IMR-90 (cell line): ENCODE measurements at regions not wholly inside any gene's neighbourhood (a gene's known extent, or its start where the extent isn't known, plus 50 kb on each side); places are given as distances from the start of the nearest gene placed in this dataset.

Source experiments
- ATAC-seq: fragments of 200-7000 bp; cut with Tn5 transposase; 2 replicates; pipeline ENCODE4 v1.9.1; 2020; ENCODE audit warnings: low read depth, mild to moderate bottlenecking, moderate library complexity
- BruUV-seq: library from RNA; stranded (reverse); fragments of 400-500 nt; replicated peaks from 2 replicates; lab custom pipeline; 2021; lab: Mats Ljungman, UMichigan
- CTCF ChIA-PET: fragments of 300-600 bp; formaldehyde crosslinking; extraction: SDS; loops from one replicate; lab custom pipeline; 2021; ENCODE audit warnings: antibody characterized with exemption; lab: Yijun Ruan, JAX
- POLR2A ChIA-PET: fragments of 300-600 bp; sonication (Branson Sonifier 250); formaldehyde crosslinking; loops from one replicate; lab custom pipeline; 2022; ENCODE audit warnings: antibody characterized with exemption; ENCODE audit not compliant: unreplicated experiment; lab: Charles Lee
- DNase-seq: peaks from one replicate; pipeline ENCODE4 v3.0.0; 2013
- H2AFZ ChIP-seq: replicated peaks from 2 replicates; pipeline ENCODE3; 2013; ENCODE audit warnings: low read length, mild to moderate bottlenecking; ENCODE audit not compliant: poor library complexity
- H2AK5ac ChIP-seq: 2 replicates; pipeline ENCODE4 v1.6.1; 2013; ENCODE audit warnings: low read depth, low read length, inconsistent platforms
- H2AK9ac ChIP-seq: replicated peaks from 2 replicates; pipeline ENCODE3; 2013; ENCODE audit warnings: mild to moderate bottlenecking, low read depth, low read length, moderate library complexity; ENCODE audit not compliant: poor library complexity
- H2BK120ac ChIP-seq: 2 replicates; pipeline ENCODE4 v1.6.1; 2013; ENCODE audit warnings: low read depth, low read length, inconsistent platforms
- H2BK15ac ChIP-seq: 3 replicates; pipeline ENCODE4 v1.6.1; 2013; ENCODE audit warnings: low read depth, low read length, inconsistent platforms
- H2BK20ac ChIP-seq: 2 replicates; pipeline ENCODE4 v1.6.1; 2013; ENCODE audit warnings: low read depth, mild to moderate bottlenecking, inconsistent platforms, low read length, moderate library complexity
- H2BK5ac ChIP-seq: 2 replicates; pipeline ENCODE4 v1.6.1; 2013; ENCODE audit warnings: mild to moderate bottlenecking, low read depth, low read length, inconsistent platforms; ENCODE audit not compliant: poor library complexity, severe bottlenecking
- H3K14ac ChIP-seq: replicated peaks from 2 replicates; pipeline ENCODE4 v1.6.1; 2013; ENCODE audit warnings: low read depth, low read length, inconsistent platforms
- H3K18ac ChIP-seq: 2 replicates; pipeline ENCODE4 v1.6.1; 2013; ENCODE audit warnings: low read depth, low read length, control low read depth
- H3K23ac ChIP-seq: 2 replicates; pipeline ENCODE4 v1.6.1; 2013; ENCODE audit warnings: low read depth, low read length, inconsistent platforms
- H3K27ac ChIP-seq: 2 replicates; pipeline ENCODE4 v1.5.1; 2013; ENCODE audit warnings: mild to moderate bottlenecking, control low read depth, low read length; ENCODE audit not compliant: insufficient read depth
- H3K27me3 ChIP-seq: 2 replicates; pipeline ENCODE4 v1.6.1; 2013; ENCODE audit warnings: low read length; ENCODE audit not compliant: control insufficient read depth, insufficient read depth
- H3K36me3 ChIP-seq: 2 replicates; pipeline ENCODE4 v1.6.1; 2013; ENCODE audit warnings: low read length, mixed read lengths; ENCODE audit not compliant: control insufficient read depth, insufficient read depth
- H3K4ac ChIP-seq: 2 replicates; pipeline ENCODE4 v1.6.1; 2013; ENCODE audit warnings: low read depth, low read length, inconsistent platforms
- H3K4me1 ChIP-seq: 2 replicates; pipeline ENCODE4 v1.6.1; 2013; ENCODE audit warnings: low read length, mixed read lengths; ENCODE audit not compliant: control insufficient read depth, insufficient read depth
- H3K4me2 ChIP-seq: 2 replicates; pipeline ENCODE4 v1.6.1; 2013; ENCODE audit warnings: low read depth, mild to moderate bottlenecking, control low read depth, low read length, moderate library complexity
- H3K4me3 ChIP-seq: 2 replicates; pipeline ENCODE4 v1.5.1; 2013; ENCODE audit warnings: low read depth, mild to moderate bottlenecking, control low read depth, low read length, moderate library complexity; ENCODE audit not compliant: insufficient read depth
- H3K56ac ChIP-seq: 2 replicates; pipeline ENCODE4 v1.6.1; 2013; ENCODE audit warnings: low read length, inconsistent platforms; ENCODE audit not compliant: insufficient read depth; ENCODE audit errors: extremely low read depth
- H3K79me1 ChIP-seq, 2 experiments: 2 replicates each; pipeline ENCODE4 v1.6.1; 2013; ENCODE audit warnings: low read length in 2 of 2, inconsistent platforms in 1 of 2, low read depth in 1 of 2
- H3K9ac ChIP-seq: 2 replicates; pipeline ENCODE4 v1.6.1; 2013; ENCODE audit warnings: low read depth, low read length, control low read depth
- H3K9me1 ChIP-seq: 2 replicates; pipeline ENCODE4 v1.6.1; 2013; ENCODE audit warnings: low read length, inconsistent platforms; ENCODE audit not compliant: insufficient read depth
- H3K9me3 ChIP-seq: 2 replicates; pipeline ENCODE4 v1.6.1; 2013; ENCODE audit warnings: low read length; ENCODE audit not compliant: control insufficient read depth, insufficient read depth
- H4K20me1 ChIP-seq: 2 replicates; pipeline ENCODE4 v1.6.1; 2013; ENCODE audit warnings: low read length, inconsistent platforms; ENCODE audit not compliant: insufficient read depth
- H4K5ac ChIP-seq: 2 replicates; pipeline ENCODE4 v1.6.1; 2013; ENCODE audit warnings: mild to moderate bottlenecking, low read depth, low read length, control low read depth
- H4K8ac ChIP-seq, 2 experiments: 2 replicates each; pipeline ENCODE4 v1.6.1; 2013; ENCODE audit warnings: low read depth in 2 of 2, low read length in 2 of 2, control low read depth in 1 of 2, inconsistent platforms in 1 of 2
- H4K91ac ChIP-seq: 2 replicates; pipeline ENCODE4 v1.6.1; 2013; ENCODE audit warnings: low read depth, low read length, inconsistent platforms; ENCODE audit not compliant: insufficient read depth
- BHLHE40 ChIP-seq: fragments of 150-350 bp; IDR thresholded peaks from 2 replicates; pipeline ENCODE4 v1.6.1; 2016; ENCODE audit warnings: mild to moderate bottlenecking, low read depth, low read length
- CEBPB ChIP-seq: IDR thresholded peaks from 2 replicates; pipeline ENCODE4 v1.6.1; 2012; ENCODE audit warnings: low read depth, low read length, improper control_type of control experiment
- CHD1 ChIP-seq: IDR thresholded peaks from 2 replicates; pipeline ENCODE4 v1.6.1; 2012; ENCODE audit warnings: low read depth, low read length, improper control_type of control experiment
- ELK1 ChIP-seq: fragments of 150-350 bp; IDR thresholded peaks from 2 replicates; pipeline ENCODE4 v1.6.1; 2016; ENCODE audit warnings: low read depth, mild to moderate bottlenecking, low read length, moderate library complexity, borderline replicate concordance
- FOS ChIP-seq: fragments of 150-350 bp; IDR thresholded peaks from 2 replicates; pipeline ENCODE4 v1.6.1; 2016; ENCODE audit warnings: low read depth, low read length
- MAFK ChIP-seq: IDR thresholded peaks from 2 replicates; pipeline ENCODE4 v1.6.1; 2012; ENCODE audit warnings: low read depth, low read length, improper control_type of control experiment
- MAZ ChIP-seq: IDR thresholded peaks from 2 replicates; pipeline ENCODE4 v1.6.1; 2012; ENCODE audit warnings: low read depth, mild to moderate bottlenecking, low read length, improper control_type of control experiment, moderate library complexity, borderline replicate concordance
- NFE2L2 ChIP-seq: fragments of 150-350 bp; IDR thresholded peaks from 2 replicates; pipeline ENCODE4 v1.6.1; 2016; ENCODE audit warnings: low read depth, mild to moderate bottlenecking, low read length
- POLR2A ChIP-seq: IDR thresholded peaks from 2 replicates; pipeline ENCODE4 v1.6.1; 2012; ENCODE audit warnings: mild to moderate bottlenecking, low read depth, low read length
- RAD21 ChIP-seq: IDR thresholded peaks from 2 replicates; pipeline ENCODE4 v1.6.1; 2012; ENCODE audit warnings: low read length, improper control_type of control experiment
- RCOR1 ChIP-seq: IDR thresholded peaks from 2 replicates; pipeline ENCODE4 v1.6.1; 2012; ENCODE audit warnings: mild to moderate bottlenecking, low read length, improper control_type of control experiment; ENCODE audit not compliant: insufficient replicate concordance
- SMC3 ChIP-seq: fragments of 150-350 bp; IDR thresholded peaks from 2 replicates; pipeline ENCODE4 v1.6.1; 2016; ENCODE audit warnings: low read depth, mild to moderate bottlenecking, antibody characterized with exemption, low read length, moderate library complexity
- WGBS, 2 experiments: methylation state at CpG; one replicate each; pipeline versions ENCODE4 v1.1.5 to v1.1.7; 2013; ENCODE audit warnings: missing lambda C conversion rate in 2 of 2; ENCODE audit not compliant: insufficient read length in 1 of 2; ENCODE audit errors: extremely low coverage in 2 of 2; 5-methylcytosine and 5-hydroxymethylcytosine counted together
- dilution Hi-C: fragments of 300-500 bp; cut with HindIII; formaldehyde crosslinking; loops from one replicate; pipeline ENCODE4 v1.14.3; 2018; ENCODE audit warnings: low sequenced_read_pairs; ENCODE audit not compliant: unreplicated experiment
- in situ Hi-C: fragments of 300-500 bp; cut with MboI; formaldehyde crosslinking; loops from 3 replicates; pipeline ENCODE4 v1.14.3; 2019; ENCODE audit warnings: low sequenced_read_pairs, inconsistent platforms, mixed read lengths
- intact Hi-C: fragments of 100-400 bp; cut with micrococcal nuclease; formaldehyde crosslinking; loops from 2 replicates; pipeline ENCODE4 v1.10.0; 2022
- TF ChIP-seq, protein P1 (sequence below): conservative IDR thresholded peaks from 2 replicates; pipeline ENCODE4 v1.5.1; 2012; ENCODE audit warnings: mild to moderate bottlenecking, low read depth, low read length, improper control_type of control experiment

DNA sequence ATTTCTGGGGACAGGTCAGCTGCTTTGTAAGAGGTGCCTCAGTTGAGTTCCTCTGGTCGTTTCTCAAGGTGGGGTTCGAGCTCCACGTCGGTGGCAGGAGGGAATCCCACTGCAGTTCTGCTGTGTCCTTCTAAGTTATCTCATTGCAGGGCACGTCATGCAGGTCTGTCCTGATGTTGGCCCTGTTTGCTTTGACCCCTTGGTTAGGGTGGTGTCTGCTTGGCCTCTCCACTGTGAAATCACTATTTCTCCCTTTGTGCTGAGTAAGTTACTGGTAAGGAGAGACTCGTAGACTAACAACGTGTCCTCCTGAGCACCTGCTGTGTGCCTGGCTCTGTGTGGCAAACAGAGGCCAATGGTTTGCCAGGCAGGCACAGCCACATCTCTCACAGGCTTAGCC is 372.9 kb upstream of the ZMIZ1 start:
- BruUV-seq: no TSS peak
- H3K4ac ChIP-seq: no peak overlapping the region
- no peak overlapping the region for H2AFZ ChIP-seq
- no peak overlapping the region for H4K91ac ChIP-seq
- no peak overlapping the region for H3K9ac ChIP-seq
- DNase-seq: no peak
- in situ Hi-C loops: no loop called here
- H3K4me2 ChIP-seq: no peak overlapping the region
- 100% methylated on average over 2 of the region's 7 CpGs; no CpG with 5 or more reads in 1 of the 2 experiments for WGBS, 2 experiments
- H3K23ac ChIP-seq: no peak overlapping the region
- intact Hi-C loops: no loop called here
- no peak overlapping the region for H2BK20ac ChIP-seq
- peaks cover 11% of the 10 kb centered on the region; the same call in 1 of the 2 replicates for H3K9me1 ChIP-seq
- no peak overlapping the region for H2BK120ac ChIP-seq
- H2BK5ac ChIP-seq: no peak overlapping the region
- H3K14ac ChIP-seq: no peak overlapping the region
- H2BK15ac ChIP-seq: no peak overlapping the region
- no peak overlapping the region for H3K18ac ChIP-seq
- H2AK9ac ChIP-seq: no peak overlapping the region
- no peak overlapping the region for H2AK5ac ChIP-seq
- H3K27ac ChIP-seq: no peak overlapping the region
- CTCF ChIA-PET: no interaction called here
- POLR2A ChIA-PET: no interaction called here
- H3K4me3 ChIP-seq: no peak overlapping the region
- H4K8ac ChIP-seq: no peak overlapping the region
- dilution Hi-C loops: no loop called here
- no peaks in the 10 kb centered on the region for H3K79me1 ChIP-seq
- H3K4me1 ChIP-seq: peaks cover under 1% of the 10 kb centered on the region; the same call in 1 of the 2 replicates
- H3K36me3 ChIP-seq: no peaks in the 10 kb centered on the region
- H4K20me1 ChIP-seq: no peaks in the 10 kb centered on the region
- peaks cover 17% of the 10 kb centered on the region for H3K27me3 ChIP-seq
- H3K9me3 ChIP-seq: no peaks in the 10 kb centered on the region
- TF ChIP-seq RCOR1 (no peak), CEBPB (no peak), MAZ (no peak), SMC3 (no peak), ELK1 (no peak), BHLHE40 (no peak), RAD21 (no peak), POLR2A (no peak), FOS (no peak), NFE2L2 (no peak), MAFK (no peak), CHD1 (no peak)
- TF ChIP-seq, protein P1, sequence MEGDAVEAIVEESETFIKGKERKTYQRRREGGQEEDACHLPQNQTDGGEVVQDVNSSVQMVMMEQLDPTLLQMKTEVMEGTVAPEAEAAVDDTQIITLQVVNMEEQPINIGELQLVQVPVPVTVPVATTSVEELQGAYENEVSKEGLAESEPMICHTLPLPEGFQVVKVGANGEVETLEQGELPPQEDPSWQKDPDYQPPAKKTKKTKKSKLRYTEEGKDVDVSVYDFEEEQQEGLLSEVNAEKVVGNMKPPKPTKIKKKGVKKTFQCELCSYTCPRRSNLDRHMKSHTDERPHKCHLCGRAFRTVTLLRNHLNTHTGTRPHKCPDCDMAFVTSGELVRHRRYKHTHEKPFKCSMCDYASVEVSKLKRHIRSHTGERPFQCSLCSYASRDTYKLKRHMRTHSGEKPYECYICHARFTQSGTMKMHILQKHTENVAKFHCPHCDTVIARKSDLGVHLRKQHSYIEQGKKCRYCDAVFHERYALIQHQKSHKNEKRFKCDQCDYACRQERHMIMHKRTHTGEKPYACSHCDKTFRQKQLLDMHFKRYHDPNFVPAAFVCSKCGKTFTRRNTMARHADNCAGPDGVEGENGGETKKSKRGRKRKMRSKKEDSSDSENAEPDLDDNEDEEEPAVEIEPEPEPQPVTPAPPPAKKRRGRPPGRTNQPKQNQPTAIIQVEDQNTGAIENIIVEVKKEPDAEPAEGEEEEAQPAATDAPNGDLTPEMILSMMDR: no peak
- no peak overlapping the region for H3K56ac ChIP-seq
- ATAC-seq: no peak
- no peak overlapping the region for H4K5ac ChIP-seq
